NB4 (cell line): ENCODE measurements at regions not wholly inside any gene's neighbourhood (a gene's known extent, or its start where the extent isn't known, plus 50 kb on each side); places are given as distances from the start of the nearest gene placed in this dataset.

Experiments
- CTCF ChIP-seq: IDR thresholded peaks from one replicate; pipeline ENCODE4 v1.5.1; 2012; ENCODE audit warnings: low read depth, low read length
- MAX ChIP-seq: IDR thresholded peaks from 2 replicates; pipeline ENCODE4 v1.6.1; 2011; ENCODE audit warnings: low read depth, low read length
- POLR2A ChIP-seq: IDR thresholded peaks from 2 replicates; pipeline ENCODE4 v1.6.1; 2011; ENCODE audit warnings: mild to moderate bottlenecking; ENCODE audit not compliant: insufficient read length; ENCODE audit errors: extremely low read depth

- TF ChIP-seq POLR2A (no peak), CTCF (no peak), MAX (no peak)
These were observed 504.4 kb upstream of the PLXNA2 start for GRCh38 chr1:208748387-208749165.
